Vagina (tissue), 2 donors: ENCODE measurements at regions not wholly inside any gene's neighbourhood (a gene's known extent, or its start where the extent isn't known, plus 50 kb on each side); places are given as distances from the start of the nearest gene placed in this dataset.

Experiments used
- CTCF ChIP-seq, 3 experiments: fragments of 450-650 bp in 2 of 3; fragments of 200-600 bp in 1 of 3; sonication (generic) in 1 of 3; IDR thresholded peaks; one replicate each; pipeline ENCODE4 v1.5.1; 2017 to 2019; ENCODE audit warnings: antibody characterized with exemption in 3 of 3, mild to moderate bottlenecking in 2 of 3, moderate library complexity in 2 of 3
- POLR2A ChIP-seq, 2 donors: fragments of 450-650 bp; IDR thresholded peaks; one replicate each; pipeline ENCODE4 v1.6.1; 2017; ENCODE audit warnings: antibody characterized with exemption in 2 of 2, mild to moderate bottlenecking in 2 of 2, moderate library complexity in 2 of 2
- POLR2AphosphoS5 ChIP-seq, 2 donors: sonication (generic); formaldehyde crosslinking; IDR thresholded peaks; one replicate each; pipeline ENCODE4 v1.9.0; 2017; ENCODE audit warnings: antibody characterized with exemption in 2 of 2, mild to moderate bottlenecking in 2 of 2, low read depth in 1 of 2; ENCODE audit not compliant: insufficient read depth in 1 of 2

- TF ChIP-seq CTCF (IDR thresholded peaks at IDR 0.05) (no peak), POLR2AphosphoS5 (IDR thresholded peaks at IDR 0.05; ENCODE audit: insufficient read depth in 1 of 2, low read depth in 1 of 2) (no peak), POLR2A (IDR thresholded peaks at IDR 0.05) (no peak)
These were observed 113.7 kb downstream of the IGLL1 start for GRCh38 chr22:23466351-23466750.
